ENCODE measurements at regions not wholly inside any gene's neighbourhood (a gene's known extent, or its start where the extent isn't known, plus 50 kb on each side); places are given as distances from the start of the nearest gene placed in this dataset.

GRCh38 chr15:79140846-79141570 lies 50.4 kb upstream of the RASGRF1 start:
- TF ChIP-seq, protein P1, sequence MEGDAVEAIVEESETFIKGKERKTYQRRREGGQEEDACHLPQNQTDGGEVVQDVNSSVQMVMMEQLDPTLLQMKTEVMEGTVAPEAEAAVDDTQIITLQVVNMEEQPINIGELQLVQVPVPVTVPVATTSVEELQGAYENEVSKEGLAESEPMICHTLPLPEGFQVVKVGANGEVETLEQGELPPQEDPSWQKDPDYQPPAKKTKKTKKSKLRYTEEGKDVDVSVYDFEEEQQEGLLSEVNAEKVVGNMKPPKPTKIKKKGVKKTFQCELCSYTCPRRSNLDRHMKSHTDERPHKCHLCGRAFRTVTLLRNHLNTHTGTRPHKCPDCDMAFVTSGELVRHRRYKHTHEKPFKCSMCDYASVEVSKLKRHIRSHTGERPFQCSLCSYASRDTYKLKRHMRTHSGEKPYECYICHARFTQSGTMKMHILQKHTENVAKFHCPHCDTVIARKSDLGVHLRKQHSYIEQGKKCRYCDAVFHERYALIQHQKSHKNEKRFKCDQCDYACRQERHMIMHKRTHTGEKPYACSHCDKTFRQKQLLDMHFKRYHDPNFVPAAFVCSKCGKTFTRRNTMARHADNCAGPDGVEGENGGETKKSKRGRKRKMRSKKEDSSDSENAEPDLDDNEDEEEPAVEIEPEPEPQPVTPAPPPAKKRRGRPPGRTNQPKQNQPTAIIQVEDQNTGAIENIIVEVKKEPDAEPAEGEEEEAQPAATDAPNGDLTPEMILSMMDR (IDR thresholded peaks at IDR 0.05 in 2 of 3, conservative IDR thresholded peaks at IDR 0.05 in 1 of 3; ENCODE audit: borderline replicate concordance in 1 of 3, insufficient read depth in 1 of 3, low read depth in 2 of 3, low read length in 2 of 3), result no peak
- TF ChIP-seq ZBTB33 (IDR thresholded peaks at IDR 0.05; ENCODE audit: extremely low read depth, insufficient replicate concordance, low read length), result no peak
- no peak for TF ChIP-seq POLR2A (IDR thresholded peaks at IDR 0.05; ENCODE audit: borderline replicate concordance, extremely low read depth, insufficient read depth, insufficient read length)
- TF ChIP-seq YY1 (IDR thresholded peaks at IDR 0.05; ENCODE audit: extremely low read depth, insufficient replicate concordance, low read depth, low read length), result no peak
- no peak for TF ChIP-seq MAX (IDR thresholded peaks at IDR 0.05)
- no peak for TF ChIP-seq POLR2AphosphoS5 (IDR thresholded peaks at IDR 0.05; ENCODE audit: low read depth, low read length)
- no peak for TF ChIP-seq SP1 (IDR thresholded peaks at IDR 0.05; ENCODE audit: low read depth)
- TF ChIP-seq ZNF274 (IDR thresholded peaks at IDR 0.05; ENCODE audit: low read depth, low read length), result no peak
- no peak for TF ChIP-seq EZH2 (IDR thresholded peaks at IDR 0.05)
